ENCODE measurements at regions not wholly inside any gene's neighbourhood (a gene's known extent, or its start where the extent isn't known, plus 50 kb on each side); places are given as distances from the start of the nearest gene placed in this dataset.

DNA sequence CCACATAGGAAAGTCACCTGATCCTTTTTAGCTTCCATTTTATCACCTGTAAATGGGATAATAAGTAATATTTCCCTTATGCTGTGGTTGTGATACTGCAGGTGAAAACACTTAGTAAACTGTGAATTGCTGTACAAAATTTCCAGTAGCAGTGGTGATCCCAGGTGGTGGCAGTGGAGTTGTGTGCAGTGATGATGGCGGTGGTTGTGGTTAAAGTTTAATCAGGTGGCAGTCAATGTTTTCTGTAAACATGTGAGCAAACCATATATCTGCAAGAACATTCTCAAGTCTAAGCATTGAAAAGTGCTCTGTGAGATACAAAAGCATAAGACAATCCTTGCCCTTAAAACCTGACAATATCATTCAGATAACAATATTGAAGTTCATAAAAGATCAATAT is 480.2 kb downstream of the RASEF start:
- no peaks in the 10 kb centered on the region for H3K27me3 ChIP-seq
- no peaks in the 10 kb centered on the region for H3K36me3 ChIP-seq
- H3K9me3 ChIP-seq, result peaks cover 3% of the 10 kb centered on the region in 2 donors
- in situ Hi-C loops (cut with MboI; ENCODE audit: low pct_ligation_motif_present in 1 of 4, low pct_unique_long_range_greater_than_20kb in 1 of 4, low sequenced_read_pairs in 3 of 4), result no loop called here
- H3K27ac ChIP-seq, result no peak overlapping the region
- intact Hi-C loops (cut with DNase I; ENCODE audit: low total_unique reads), result no loop called here
- WGBS, 2 donors (ENCODE audit: low coverage in 1 of 2), result 38 to 64% methylated on average over 1 of the region's 1 CpG
- H3K4me3 ChIP-seq, result no peak overlapping the region
- no peak for DNase-seq
- no peaks in the 10 kb centered on the region for H3K4me1 ChIP-seq
- TF ChIP-seq POLR2A (IDR thresholded peaks at IDR 0.05) (no peak), EP300 (IDR thresholded peaks at IDR 0.05; ENCODE audit: low read depth) (no peak), POLR2AphosphoS5 (IDR thresholded peaks at IDR 0.05) (no peak), CTCF (IDR thresholded peaks at IDR 0.05) (no peak)

DNA sequence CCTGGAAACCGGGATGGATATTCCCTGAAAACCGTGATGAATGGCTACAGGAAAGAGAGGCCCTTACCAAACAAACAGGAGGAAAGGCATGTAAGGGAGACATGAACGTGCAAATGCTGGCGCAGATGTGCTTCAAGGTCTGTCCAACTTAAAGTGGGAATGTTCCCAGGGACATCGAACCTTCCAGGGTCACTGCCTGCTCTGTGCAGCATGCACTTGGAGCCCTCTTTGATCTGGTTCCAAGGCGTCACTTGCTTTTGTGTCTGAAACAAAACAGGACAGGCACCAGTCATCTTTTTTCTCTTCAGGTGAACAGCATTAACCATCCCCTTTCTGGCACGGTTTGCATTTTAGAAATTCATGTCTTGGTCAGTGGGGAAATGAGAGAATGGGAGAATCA is 479.4 kb downstream of the RASEF start:
- no peak for DNase-seq
- Histone ChIP-seq H3K36me3 (no peaks in the 10 kb centered on the region), H3K27me3 (no peaks in the 10 kb centered on the region), H3K27ac (no peak overlapping the region), H3K4me3 (no peak overlapping the region), H3K9me3 (peaks cover 3% of the 10 kb centered on the region in 2 donors), H3K4me1 (peaks cover 0 to 5% (median 0%) of the 10 kb centered on the region in 4 donors)
- in situ Hi-C loops (cut with MboI; ENCODE audit: low pct_ligation_motif_present in 1 of 4, low pct_unique_long_range_greater_than_20kb in 1 of 4, low sequenced_read_pairs in 3 of 4) (no loop called here), intact Hi-C loops (cut with DNase I; ENCODE audit: low total_unique reads) (no loop called here)
- TF ChIP-seq CTCF (IDR thresholded peaks at IDR 0.05) (no peak), POLR2A (IDR thresholded peaks at IDR 0.05) (no peak), POLR2AphosphoS5 (IDR thresholded peaks at IDR 0.05) (no peak), EP300 (IDR thresholded peaks at IDR 0.05; ENCODE audit: low read depth) (no peak)
- WGBS, 2 donors (ENCODE audit: low coverage in 1 of 2), result 72 to 81% methylated on average over 6 to 7 of the region's 7 CpGs

GRCh38 chr9:82584349-82584863 is 478.5 kb downstream of the RASEF start:
- Histone ChIP-seq H3K27me3 (no peaks in the 10 kb centered on the region), H3K9me3 (no peaks in the 10 kb centered on the region), H3K4me1 (peaks cover 0 to 5% (median 0%) of the 10 kb centered on the region in 4 donors), H3K27ac (no peak overlapping the region), H3K4me3 (no peak overlapping the region), H3K36me3 (no peaks in the 10 kb centered on the region)
- in situ Hi-C loops (cut with MboI; ENCODE audit: low pct_ligation_motif_present in 1 of 4, low pct_unique_long_range_greater_than_20kb in 1 of 4, low sequenced_read_pairs in 3 of 4) (no loop called here), intact Hi-C loops (cut with DNase I; ENCODE audit: low total_unique reads) (no loop called here)
- WGBS, 2 donors (ENCODE audit: low coverage in 1 of 2), result 69 to 85% methylated on average over 2 to 5 of the region's 5 CpGs
- DNase-seq, result no peak
- TF ChIP-seq POLR2A (IDR thresholded peaks at IDR 0.05) (no peak), CTCF (IDR thresholded peaks at IDR 0.05) (no peak), EP300 (IDR thresholded peaks at IDR 0.05; ENCODE audit: low read depth) (no peak), POLR2AphosphoS5 (IDR thresholded peaks at IDR 0.05) (no peak)

GRCh38 chr9:82586918-82587356 is 476.0 kb downstream of the RASEF start:
- H3K9me3 ChIP-seq, result no peaks in the 10 kb centered on the region
- H3K4me3 ChIP-seq, result no peak overlapping the region
- H3K4me1 ChIP-seq, result peaks cover 0 to 5% (median 0%) of the 10 kb centered on the region in 4 donors
- TF ChIP-seq CTCF (IDR thresholded peaks at IDR 0.05) (no peak), POLR2AphosphoS5 (IDR thresholded peaks at IDR 0.05) (no peak), EP300 (IDR thresholded peaks at IDR 0.05; ENCODE audit: low read depth) (no peak), POLR2A (IDR thresholded peaks at IDR 0.05) (no peak)
- no peaks in the 10 kb centered on the region for H3K36me3 ChIP-seq
- H3K27me3 ChIP-seq, result no peaks in the 10 kb centered on the region
- intact Hi-C loops (cut with DNase I; ENCODE audit: low total_unique reads) (no loop called here), in situ Hi-C loops (cut with MboI; ENCODE audit: low pct_ligation_motif_present in 1 of 4, low pct_unique_long_range_greater_than_20kb in 1 of 4, low sequenced_read_pairs in 3 of 4) (no loop called here)
- DNase-seq, result no peak
- WGBS, 2 donors (ENCODE audit: low coverage in 1 of 2), result 60 to 81% methylated on average over 1 to 3 of the region's 3 CpGs
- H3K27ac ChIP-seq, result no peak overlapping the region

Data from transverse colon (tissue), 4 donors.